ENCODE measurements at regions not wholly inside any gene's neighbourhood (a gene's known extent, or its start where the extent isn't known, plus 50 kb on each side); places are given as distances from the start of the nearest gene placed in this dataset.

DNA sequence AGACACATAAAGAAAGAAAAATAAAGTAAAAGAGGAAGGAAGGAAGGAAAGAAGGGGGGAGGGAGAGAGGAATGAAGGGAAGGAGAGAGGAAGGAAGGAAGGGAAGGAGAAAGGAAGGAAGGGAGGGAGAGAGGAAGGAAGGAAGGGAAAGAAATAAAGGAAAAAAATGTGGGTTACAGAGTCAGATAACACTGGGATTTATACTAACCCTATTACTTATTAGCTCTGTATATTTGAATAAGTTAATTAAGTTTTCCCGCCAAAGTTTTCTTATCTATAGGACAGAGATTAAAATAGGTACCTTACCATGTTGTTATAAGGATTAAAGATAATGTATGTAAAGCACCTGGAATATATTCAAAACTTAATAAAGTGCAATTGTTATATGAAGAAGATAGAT is 439.3 kb upstream of the KCNMB2 start:
- no peaks in the 10 kb centered on the region for H3K36me3 ChIP-seq (ENCODE audit: insufficient read depth, low read length, poor library complexity, severe bottlenecking)
- H3K4me1 ChIP-seq (ENCODE audit: insufficient read depth, low read length, poor library complexity, severe bottlenecking): peaks cover 28% of the 10 kb centered on the region
- BruUV-seq (replicated peaks): no TSS peak
- ChIA-PET POLR2A (ENCODE audit: low non-redundant PET) (no interaction called here), CTCF (no interaction called here)
- TF ChIP-seq, protein P1, sequence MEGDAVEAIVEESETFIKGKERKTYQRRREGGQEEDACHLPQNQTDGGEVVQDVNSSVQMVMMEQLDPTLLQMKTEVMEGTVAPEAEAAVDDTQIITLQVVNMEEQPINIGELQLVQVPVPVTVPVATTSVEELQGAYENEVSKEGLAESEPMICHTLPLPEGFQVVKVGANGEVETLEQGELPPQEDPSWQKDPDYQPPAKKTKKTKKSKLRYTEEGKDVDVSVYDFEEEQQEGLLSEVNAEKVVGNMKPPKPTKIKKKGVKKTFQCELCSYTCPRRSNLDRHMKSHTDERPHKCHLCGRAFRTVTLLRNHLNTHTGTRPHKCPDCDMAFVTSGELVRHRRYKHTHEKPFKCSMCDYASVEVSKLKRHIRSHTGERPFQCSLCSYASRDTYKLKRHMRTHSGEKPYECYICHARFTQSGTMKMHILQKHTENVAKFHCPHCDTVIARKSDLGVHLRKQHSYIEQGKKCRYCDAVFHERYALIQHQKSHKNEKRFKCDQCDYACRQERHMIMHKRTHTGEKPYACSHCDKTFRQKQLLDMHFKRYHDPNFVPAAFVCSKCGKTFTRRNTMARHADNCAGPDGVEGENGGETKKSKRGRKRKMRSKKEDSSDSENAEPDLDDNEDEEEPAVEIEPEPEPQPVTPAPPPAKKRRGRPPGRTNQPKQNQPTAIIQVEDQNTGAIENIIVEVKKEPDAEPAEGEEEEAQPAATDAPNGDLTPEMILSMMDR (conservative IDR thresholded peaks at IDR 0.05; ENCODE audit: low read depth, low read length): no peak
- no peak for TF ChIP-seq EZH2 (IDR thresholded peaks at IDR 0.05; ENCODE audit: borderline replicate concordance, low read depth, low read length, poor library complexity, severe bottlenecking)
- no peak for DNase-seq (ENCODE audit: low spot score)
- intact Hi-C loops (cut with micrococcal nuclease; ENCODE audit: unreplicated experiment): no loop called here
- no peak overlapping the region for H3K4me3 ChIP-seq (ENCODE audit: low read depth, low read length, poor library complexity, severe bottlenecking)
- H3K27me3 ChIP-seq (replicated peaks; ENCODE audit: insufficient read depth, low read depth, low read length, poor library complexity): no peaks in the 10 kb centered on the region
- H3K27ac ChIP-seq (ENCODE audit: low read depth, low read length, poor library complexity, severe bottlenecking): no peak overlapping the region
- peaks cover 7% of the 10 kb centered on the region for H3K9me3 ChIP-seq (ENCODE audit: low read depth, low read length, poor library complexity, severe bottlenecking)

DNA sequence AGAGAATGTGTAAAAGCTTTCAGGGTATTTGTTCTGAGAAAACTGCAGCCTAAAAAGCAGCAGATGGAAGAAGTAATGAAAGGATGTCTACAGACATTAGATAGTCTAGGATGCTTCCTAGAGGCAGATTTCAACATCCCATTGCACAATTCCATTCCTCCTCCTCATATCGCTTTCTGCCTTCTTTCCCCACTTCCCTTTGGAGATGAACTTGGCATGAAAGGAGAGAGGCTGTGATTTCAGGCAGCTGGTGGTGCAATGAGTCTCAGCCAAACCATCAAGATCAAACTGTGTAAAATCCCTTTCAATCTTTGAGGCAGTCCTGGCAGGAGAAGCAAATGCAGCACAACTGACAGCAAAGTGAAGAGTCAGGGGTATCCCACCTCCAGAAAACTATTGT is 438.7 kb upstream of the KCNMB2 start:
- no TSS peak for BruUV-seq (replicated peaks)
- H3K27me3 ChIP-seq (replicated peaks; ENCODE audit: insufficient read depth, low read depth, low read length, poor library complexity): no peaks in the 10 kb centered on the region
- DNase-seq (ENCODE audit: low spot score): peak; percentile 60
- H3K4me3 ChIP-seq (ENCODE audit: low read depth, low read length, poor library complexity, severe bottlenecking): no peak overlapping the region
- no peak overlapping the region for H3K27ac ChIP-seq (ENCODE audit: low read depth, low read length, poor library complexity, severe bottlenecking)
- H3K4me1 ChIP-seq (ENCODE audit: insufficient read depth, low read length, poor library complexity, severe bottlenecking): peaks cover 31% of the 10 kb centered on the region
- no peaks in the 10 kb centered on the region for H3K36me3 ChIP-seq (ENCODE audit: insufficient read depth, low read length, poor library complexity, severe bottlenecking)
- CTCF ChIA-PET: no interaction called here
- TF ChIP-seq, protein P1 (conservative IDR thresholded peaks at IDR 0.05; ENCODE audit: low read depth, low read length): no peak
- no peak for TF ChIP-seq EZH2 (IDR thresholded peaks at IDR 0.05; ENCODE audit: borderline replicate concordance, low read depth, low read length, poor library complexity, severe bottlenecking)
- intact Hi-C loops (cut with micrococcal nuclease; ENCODE audit: unreplicated experiment): no loop called here
- POLR2A ChIA-PET (ENCODE audit: low non-redundant PET): no interaction called here
- peaks cover 7% of the 10 kb centered on the region for H3K9me3 ChIP-seq (ENCODE audit: low read depth, low read length, poor library complexity, severe bottlenecking)

DNA sequence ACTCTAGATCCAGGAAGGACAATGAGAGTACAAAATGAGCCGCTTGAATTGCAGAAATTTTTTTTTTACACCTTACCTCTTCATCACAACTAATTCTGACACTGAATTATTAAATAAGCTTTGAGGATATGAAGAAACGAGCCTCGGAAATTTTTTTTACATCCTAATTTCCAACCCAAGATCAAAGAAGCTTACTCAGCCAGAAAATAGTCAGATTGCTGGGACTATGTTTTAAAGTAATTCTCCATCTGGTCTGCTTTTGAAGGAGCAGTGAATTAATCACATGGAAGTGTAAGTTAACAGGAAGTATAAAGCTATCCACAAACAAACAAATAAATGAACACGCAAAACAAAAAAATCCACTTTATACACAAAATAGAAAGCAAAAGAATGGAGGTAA is 437.0 kb upstream of the KCNMB2 start:
- POLR2A ChIA-PET (ENCODE audit: low non-redundant PET): no interaction called here

More for the DNA sequence above, 437.0 kb upstream of the KCNMB2 start:
- H3K27ac ChIP-seq (ENCODE audit: low read depth, low read length, poor library complexity, severe bottlenecking): no peak overlapping the region
- H3K4me3 ChIP-seq (ENCODE audit: low read depth, low read length, poor library complexity, severe bottlenecking): no peak overlapping the region
- no peak for DNase-seq (ENCODE audit: low spot score)
- H3K9me3 ChIP-seq (ENCODE audit: low read depth, low read length, poor library complexity, severe bottlenecking): peaks cover 4% of the 10 kb centered on the region
- no TSS peak for BruUV-seq (replicated peaks)
- TF ChIP-seq, protein P1 (conservative IDR thresholded peaks at IDR 0.05; ENCODE audit: low read depth, low read length): no peak
- no peak for TF ChIP-seq EZH2 (IDR thresholded peaks at IDR 0.05; ENCODE audit: borderline replicate concordance, low read depth, low read length, poor library complexity, severe bottlenecking)
- H3K27me3 ChIP-seq (replicated peaks; ENCODE audit: insufficient read depth, low read depth, low read length, poor library complexity): no peaks in the 10 kb centered on the region
- intact Hi-C loops (cut with micrococcal nuclease; ENCODE audit: unreplicated experiment): no loop called here
- no peaks in the 10 kb centered on the region for H3K36me3 ChIP-seq (ENCODE audit: insufficient read depth, low read length, poor library complexity, severe bottlenecking)
- CTCF ChIA-PET: no interaction called here
- peaks cover 31% of the 10 kb centered on the region for H3K4me1 ChIP-seq (ENCODE audit: insufficient read depth, low read length, poor library complexity, severe bottlenecking)

All from A673 (cell line).